ENCODE measurements at regions not wholly inside any gene's neighbourhood (a gene's known extent, or its start where the extent isn't known, plus 50 kb on each side); places are given as distances from the start of the nearest gene placed in this dataset.
"Not testable (repeated sequence)": the region's sequence is repeated elsewhere in the genome, so short reads cannot be mapped to it uniquely, and the experiment has no call there.

DNA sequence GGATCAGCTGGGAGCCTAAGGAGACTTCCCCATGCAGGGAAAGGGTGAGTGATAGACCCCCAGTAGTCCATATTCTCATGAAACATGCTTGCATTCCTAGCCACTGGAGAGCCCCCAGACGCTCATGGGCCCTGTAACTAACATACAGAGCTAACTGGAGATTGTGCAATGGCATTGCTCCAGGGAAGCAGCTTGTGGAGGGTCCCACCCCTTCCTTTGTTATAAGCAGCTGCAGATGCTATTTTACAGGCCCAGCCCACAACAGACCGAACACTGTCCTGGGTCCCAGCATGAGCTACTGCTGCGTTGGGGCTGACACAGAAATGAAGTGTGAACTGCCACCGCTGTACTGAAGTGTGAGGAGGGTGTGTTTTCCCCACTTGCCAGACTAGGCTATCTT, 1465.7 kb upstream of the DIAPH2 start:
- no peak for DNase-seq

- DNase-seq: no peak
These were observed 1436.3 kb upstream of the DIAPH2 start for GRCh38 chrX:95248386-95248785.

GRCh38 chrX:95290455-95290854, 1394.2 kb upstream of the DIAPH2 start:
- DNase-seq: no peak

DNA sequence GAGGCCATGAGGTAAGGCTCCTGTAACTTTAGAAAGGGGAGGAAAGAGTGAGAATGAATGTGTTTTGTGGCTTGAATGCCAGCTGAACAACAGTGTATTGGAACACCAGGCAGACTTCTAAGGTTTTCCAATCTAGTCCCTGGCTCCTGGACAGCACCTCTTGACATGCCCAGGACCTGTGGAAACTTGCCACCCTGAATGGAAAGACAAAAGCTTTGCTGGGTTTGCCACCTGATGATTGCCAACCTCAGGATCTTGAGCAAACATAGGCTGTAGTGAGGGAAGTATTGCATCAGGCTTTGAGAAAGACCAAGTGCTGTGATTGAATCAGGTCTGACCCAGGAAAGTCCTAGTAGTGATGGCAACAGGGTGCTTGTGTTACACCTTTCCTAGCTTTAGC, 1393.1 kb upstream of the DIAPH2 start:
- DNase-seq: no peak

DNA sequence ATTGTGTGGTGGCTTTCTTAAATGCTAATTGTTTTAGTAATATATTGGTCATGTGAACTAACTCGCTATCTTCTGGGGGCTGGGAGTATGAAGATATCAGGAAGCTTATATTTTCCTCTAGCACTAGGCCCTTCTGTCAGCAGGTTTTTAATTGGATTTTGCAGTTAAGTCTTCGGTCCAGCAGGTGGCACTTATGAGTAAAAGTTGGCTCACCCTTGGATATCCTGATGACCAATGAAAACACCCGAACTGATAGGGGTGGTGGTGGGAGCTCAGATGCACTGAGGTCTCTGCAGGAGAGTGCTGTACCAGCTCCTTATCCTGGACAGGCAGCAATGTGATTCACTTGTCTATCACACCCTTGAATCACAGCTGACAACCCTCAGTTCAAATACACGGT, 1365.8 kb upstream of the DIAPH2 start:
- DNase-seq: no peak

- no peak for DNase-seq
These were observed 1359.5 kb upstream of the DIAPH2 start for GRCh38 chrX:95325185-95325584.

GRCh38 chrX:95330292-95330691, 1354.3 kb upstream of the DIAPH2 start:
- no peak for DNase-seq

DNA sequence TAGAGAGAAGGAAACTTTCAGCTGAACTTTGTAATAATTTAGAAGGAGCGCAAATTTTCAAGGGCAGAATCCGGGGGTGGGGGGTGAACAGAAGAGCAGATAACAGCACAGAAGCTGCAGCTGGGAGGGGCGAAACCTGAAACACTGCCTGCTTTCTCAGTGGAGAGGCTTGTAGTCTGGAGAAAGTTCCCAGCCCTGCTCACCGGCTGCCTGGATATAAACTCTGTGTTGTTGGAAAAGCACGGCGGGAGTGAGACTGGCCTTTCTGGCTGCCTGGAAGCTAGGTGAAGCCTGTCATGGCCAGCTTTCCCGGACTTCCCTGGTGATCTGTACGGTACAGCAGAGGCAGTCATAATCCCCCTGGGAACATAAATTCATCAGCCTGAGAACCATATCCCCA, 1352.1 kb upstream of the DIAPH2 start:
- no peak for DNase-seq

GRCh38 chrX:95346856-95347255, 1337.8 kb upstream of the DIAPH2 start:
- no peak for DNase-seq

GRCh38 chrX:95350774-95351488, 1333.7 kb upstream of the DIAPH2 start:
- DNase-seq: no peak

- no peak for DNase-seq
These were observed 1317.4 kb upstream of the DIAPH2 start for GRCh38 chrX:95367286-95367685.

- no peak for DNase-seq
These were observed 1301.8 kb upstream of the DIAPH2 start for GRCh38 chrX:95382799-95383198.

DNA sequence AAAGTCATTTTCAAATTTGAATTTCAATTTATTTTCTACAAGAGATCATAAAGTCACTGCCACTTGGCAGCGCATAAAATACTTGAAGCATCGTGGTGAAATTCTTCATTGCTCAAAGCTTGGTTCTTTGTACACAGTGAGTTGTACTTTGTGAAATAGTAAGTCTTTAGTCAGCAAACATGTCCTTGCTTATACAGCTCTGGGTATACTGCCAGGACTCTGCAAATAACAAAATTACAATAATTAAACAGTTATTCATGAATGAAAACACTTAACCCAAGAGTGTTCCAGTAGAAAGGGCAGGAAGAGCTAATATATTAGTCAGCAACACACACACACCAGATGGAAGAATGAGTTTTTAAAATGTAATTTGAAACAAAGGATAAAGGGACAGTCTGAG, 1300.9 kb upstream of the DIAPH2 start:
- no peak for DNase-seq

- no peak for DNase-seq
These were observed 1257.3 kb upstream of the DIAPH2 start for GRCh38 chrX:95427389-95427788.

GRCh38 chrX:95435198-95435597, 1249.4 kb upstream of the DIAPH2 start:
- no peak for DNase-seq

DNA sequence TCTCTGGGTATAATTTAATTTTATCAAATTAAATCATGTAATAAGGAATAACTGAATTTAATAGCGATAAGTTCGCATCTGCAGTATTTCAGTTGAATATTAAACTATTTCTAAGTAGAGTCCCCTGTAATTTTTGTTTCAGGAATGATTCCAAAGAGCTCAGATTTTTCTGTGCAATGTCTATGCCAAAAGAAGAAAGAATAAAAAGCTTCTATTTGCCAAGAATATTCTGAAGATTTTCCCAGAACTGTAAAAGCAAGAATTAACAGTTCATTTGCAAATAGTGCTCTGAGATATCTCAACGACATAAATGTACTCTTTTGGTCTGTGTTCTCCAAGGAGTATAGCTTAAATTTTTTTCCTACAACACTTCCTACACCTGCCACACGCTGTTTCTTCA, 1242.8 kb upstream of the DIAPH2 start:
- DNase-seq: no peak

DNA sequence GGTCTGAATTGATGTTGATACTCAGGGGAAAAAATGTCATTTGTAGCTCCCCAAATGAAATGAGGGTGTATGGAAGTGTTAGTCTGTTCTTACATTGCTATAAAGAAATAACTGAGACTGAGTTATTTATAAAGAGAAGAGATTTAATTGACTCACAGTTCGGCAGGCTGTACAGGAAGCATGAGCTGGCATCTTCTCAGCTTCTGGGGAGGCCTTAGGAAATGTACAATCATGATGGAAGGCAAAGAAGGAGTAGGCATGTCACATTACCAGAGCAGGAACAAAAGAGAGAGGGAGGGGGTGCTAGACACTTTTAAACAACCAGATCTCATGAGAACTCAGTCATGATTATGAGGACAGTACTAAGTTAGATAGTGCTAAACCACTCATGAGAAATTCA, 1199.9 kb upstream of the DIAPH2 start:
- no peak for DNase-seq

GRCh38 chrX:95505721-95506120, 1178.9 kb upstream of the DIAPH2 start:
- DNase-seq: no peak

DNA sequence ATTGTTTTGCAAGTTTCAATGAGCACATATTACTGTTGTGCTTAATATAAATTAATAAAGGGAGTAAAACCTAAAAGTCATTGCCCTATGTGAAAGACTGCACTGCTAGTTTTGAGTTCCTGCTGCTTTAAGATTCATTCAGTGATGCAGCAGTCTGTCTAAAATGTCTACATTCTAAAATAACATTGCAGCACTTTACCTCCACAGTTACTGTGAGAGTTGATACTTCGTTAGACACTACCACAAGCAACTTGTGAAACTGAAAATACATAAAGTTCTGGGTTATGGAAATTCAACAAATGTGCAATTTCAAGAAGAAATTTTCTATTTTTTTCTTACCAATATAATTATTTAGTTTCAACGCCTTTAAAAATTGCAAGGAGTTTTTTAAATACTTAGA, 1175.2 kb upstream of the DIAPH2 start:
- no peak for DNase-seq

DNA sequence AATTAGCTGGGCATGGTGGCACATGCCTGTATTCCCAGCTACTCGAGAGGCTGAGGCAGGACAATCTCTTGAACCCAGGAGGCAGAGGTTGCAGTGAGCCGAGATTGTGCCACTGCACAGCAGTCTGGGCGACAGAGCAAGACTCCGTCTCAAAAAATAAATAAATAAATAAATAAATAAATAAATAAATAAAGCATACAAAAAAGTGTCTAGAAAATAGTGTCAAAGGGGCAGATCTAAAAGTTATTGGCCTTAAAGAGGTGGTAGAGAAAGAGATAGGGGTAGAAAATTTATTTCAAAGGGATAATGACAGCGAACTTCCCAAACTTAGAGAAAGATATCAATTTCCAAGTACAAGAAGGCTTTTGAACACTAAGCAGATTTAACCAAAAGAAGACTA, 1160.6 kb upstream of the DIAPH2 start:
- not testable (repeated sequence) for DNase-seq

- DNase-seq: no peak
These were observed 1148.5 kb upstream of the DIAPH2 start for GRCh38 chrX:95536111-95536510.

- DNase-seq: no peak
These were observed 1148.0 kb upstream of the DIAPH2 start for GRCh38 chrX:95536661-95537060.

DNA sequence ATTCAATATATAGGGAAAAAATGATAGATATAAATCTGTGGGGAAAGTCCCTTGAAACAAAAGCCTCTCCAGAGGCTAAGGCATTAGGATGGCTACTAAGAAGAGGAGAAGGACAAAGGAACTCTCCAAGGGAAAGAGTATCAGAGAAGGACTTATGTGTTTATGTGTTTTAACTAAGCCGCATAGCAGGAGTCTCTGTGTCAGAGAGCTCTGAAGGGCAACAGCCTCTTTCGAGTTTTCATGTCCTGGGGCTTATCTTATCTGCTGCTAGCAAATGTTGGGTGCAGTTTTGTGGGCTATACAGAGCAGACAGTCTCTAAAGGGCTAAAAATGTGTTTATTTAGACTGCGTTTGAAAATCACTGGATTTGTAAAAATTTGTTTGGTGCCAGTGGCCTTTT, 1145.6 kb upstream of the DIAPH2 start:
- DNase-seq: no peak

- DNase-seq: not testable (repeated sequence)
These were observed 1135.1 kb upstream of the DIAPH2 start for GRCh38 chrX:95549552-95549951.

DNA sequence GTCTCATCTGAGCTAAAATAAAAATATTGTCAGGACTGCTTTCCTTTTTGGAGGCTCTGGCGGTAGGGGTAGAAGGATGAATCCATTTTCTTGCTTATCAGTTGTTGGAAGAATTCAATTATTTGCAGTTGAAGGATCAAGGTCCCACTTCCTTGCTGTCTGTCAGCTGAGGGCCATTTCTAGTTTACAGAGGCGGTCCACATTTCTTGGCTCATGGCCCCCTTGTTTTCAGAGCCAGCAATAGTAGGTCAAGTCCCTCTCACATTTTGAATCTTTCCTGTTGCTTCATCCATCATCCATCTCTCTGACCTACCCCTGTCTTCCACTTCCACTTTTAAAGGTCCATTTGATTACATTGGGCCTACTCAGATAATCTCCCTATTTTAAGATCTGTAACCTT, 1099.3 kb upstream of the DIAPH2 start:
- DNase-seq: no peak

- DNase-seq: no peak
These were observed 1072.3 kb upstream of the DIAPH2 start for GRCh38 chrX:95612350-95612749.
